HepG2 (cell line): ENCODE measurements at regions not wholly inside any gene's neighbourhood (a gene's known extent, or its start where the extent isn't known, plus 50 kb on each side); places are given as distances from the start of the nearest gene placed in this dataset.

Experiments used
- CREB1 ChIP-seq, 2 experiments: fragments of 450-650 bp in 1 of 2; IDR thresholded peaks; 2 replicates each; pipeline ENCODE4 v1.6.1; 2016 to 2017; ENCODE audit warnings: control low read depth in 1 of 2, mild to moderate bottlenecking in 1 of 2, missing compliant biosample characterization in 1 of 2, missing genetic modification characterization in 1 of 2
- HMGA1 ChIP-seq: sonication (generic); formaldehyde crosslinking; conservative IDR thresholded peaks from 2 replicates; pipeline ENCODE4 v1.4.0; 2020; ENCODE audit warnings: missing genetic modification reagents
- JUNB ChIP-seq: sonication (generic); formaldehyde crosslinking; IDR thresholded peaks from 2 replicates; pipeline ENCODE4 v1.8.0; 2022; ENCODE audit warnings: missing genetic modification reagents, mild to moderate bottlenecking, borderline replicate concordance
- MEIS1 ChIP-seq: sonication (generic); formaldehyde crosslinking; IDR thresholded peaks from 2 replicates; pipeline ENCODE4 v1.9.0; 2021; ENCODE audit warnings: mild to moderate bottlenecking, missing genetic modification reagents, moderate library complexity, borderline replicate concordance
- PHF21A ChIP-seq: sonication (generic); formaldehyde crosslinking; IDR thresholded peaks from 2 replicates; pipeline ENCODE4 v1.5.0; 2020; ENCODE audit warnings: mild to moderate bottlenecking, missing genetic modification reagents
- RARG ChIP-seq: sonication (generic); formaldehyde crosslinking; IDR thresholded peaks from 2 replicates; pipeline ENCODE4 v1.4.0; 2020; ENCODE audit warnings: low read depth, mild to moderate bottlenecking, missing genetic modification reagents
- RFXANK ChIP-seq: IDR thresholded peaks from 2 replicates; pipeline ENCODE4 v1.6.1; 2016
- SOX6 ChIP-seq, 2 experiments: fragments of 450-650 bp in 1 of 2; sonication (generic) in 1 of 2; formaldehyde crosslinking in 1 of 2; IDR thresholded peaks; 2 replicates each; pipeline versions ENCODE4 v1.4.0 to v1.6.1; 2017 to 2020; ENCODE audit warnings: antibody characterized with exemption in 1 of 2, mild to moderate bottlenecking in 1 of 2, missing genetic modification reagents in 1 of 2
- SP5 ChIP-seq: IDR thresholded peaks from 2 replicates; pipeline ENCODE4 v1.6.1; 2016; ENCODE audit warnings: low read depth, borderline replicate concordance
- TEAD2 ChIP-seq: sonication (generic); formaldehyde crosslinking; IDR thresholded peaks from 2 replicates; pipeline ENCODE4 v1.9.0; 2021; ENCODE audit warnings: missing genetic modification reagents
- ZNF430 ChIP-seq: sonication (generic); formaldehyde crosslinking; IDR thresholded peaks from 2 replicates; pipeline ENCODE4 v1.9.0; 2021; ENCODE audit warnings: mild to moderate bottlenecking, missing genetic modification reagents
- TF ChIP-seq, protein P1 (sequence below): IDR thresholded peaks from 2 replicates; pipeline ENCODE4 v1.6.1; 2016
- TF ChIP-seq, protein P2 (sequence below): sonication (generic); formaldehyde crosslinking; IDR thresholded peaks from 2 replicates; pipeline ENCODE4 v1.4.0; 2020; ENCODE audit warnings: missing genetic modification reagents; ENCODE audit errors: not compliant biosample characterization
- TF ChIP-seq, protein P3 (sequence below): sonication (generic); formaldehyde crosslinking; IDR thresholded peaks from 2 replicates; pipeline ENCODE4 v1.4.0; 2020; ENCODE audit warnings: missing genetic modification reagents
- TF ChIP-seq, protein P4 (sequence below): IDR thresholded peaks from 2 replicates; pipeline ENCODE4 v1.6.1; 2016; ENCODE audit warnings: low read depth, missing genetic modification reagents, missing compliant biosample characterization

DNA sequence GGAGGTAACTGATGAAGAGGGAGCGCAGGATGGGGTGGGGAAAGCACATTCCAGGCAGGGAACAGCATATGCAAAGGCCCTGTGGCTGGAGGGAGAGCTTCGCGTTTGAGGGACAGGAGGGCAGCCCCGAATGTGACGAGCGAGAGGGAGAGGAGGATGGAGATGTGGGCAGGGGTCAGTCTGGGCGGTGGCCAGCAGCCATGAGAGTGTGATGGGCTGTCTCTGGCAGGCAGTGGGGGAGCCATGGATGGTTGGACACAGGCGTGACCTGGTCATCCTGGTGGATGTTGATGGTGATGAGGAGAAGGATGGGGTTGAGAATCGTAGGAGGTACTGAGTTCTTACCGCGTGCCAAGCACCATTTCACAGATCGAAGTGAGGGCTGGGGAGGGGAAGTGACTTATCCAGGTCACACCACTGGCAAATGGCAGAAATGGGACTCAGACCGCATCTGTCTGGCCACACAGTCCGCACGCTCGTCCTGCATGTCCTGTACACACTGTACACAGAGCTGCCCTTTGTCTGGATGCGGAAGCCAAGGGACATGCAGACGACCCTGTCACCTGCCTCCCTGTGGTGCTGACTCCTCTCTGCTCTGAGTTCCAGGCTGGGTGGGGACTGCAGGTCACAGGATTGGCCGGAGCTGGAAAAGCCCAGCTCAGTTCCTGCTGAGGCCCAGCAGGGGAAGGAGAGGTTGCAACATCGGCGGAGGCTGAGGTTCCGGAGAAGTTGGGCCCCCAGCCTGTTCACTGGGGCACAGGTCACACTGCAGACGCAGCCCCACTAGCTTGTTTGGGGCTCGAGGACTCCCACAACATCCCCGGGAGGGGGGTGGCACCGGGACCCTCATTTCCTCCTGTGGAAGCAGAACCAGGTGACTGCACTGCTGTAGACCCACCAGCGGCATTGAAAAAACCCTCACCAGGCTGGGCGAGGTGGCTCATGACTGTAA is 165.6 kb upstream of the IER5L start (continued):
- TF ChIP-seq, protein P1, sequence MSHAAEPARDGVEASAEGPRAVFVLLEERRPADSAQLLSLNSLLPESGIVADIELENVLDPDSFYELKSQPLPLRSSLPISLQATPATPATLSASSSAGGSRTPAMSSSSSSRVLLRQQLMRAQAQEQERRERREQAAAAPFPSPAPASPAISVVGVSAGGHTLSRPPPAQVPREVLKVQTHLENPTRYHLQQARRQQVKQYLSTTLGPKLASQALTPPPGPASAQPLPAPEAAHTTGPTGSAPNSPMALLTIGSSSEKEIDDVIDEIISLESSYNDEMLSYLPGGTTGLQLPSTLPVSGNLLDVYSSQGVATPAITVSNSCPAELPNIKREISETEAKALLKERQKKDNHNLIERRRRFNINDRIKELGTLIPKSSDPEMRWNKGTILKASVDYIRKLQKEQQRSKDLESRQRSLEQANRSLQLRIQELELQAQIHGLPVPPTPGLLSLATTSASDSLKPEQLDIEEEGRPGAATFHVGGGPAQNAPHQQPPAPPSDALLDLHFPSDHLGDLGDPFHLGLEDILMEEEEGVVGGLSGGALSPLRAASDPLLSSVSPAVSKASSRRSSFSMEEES (CRISPR knock-in tag): peak; percentile 99
- TF ChIP-seq RFXANK (CRISPR knock-in tag): no peak
- TF ChIP-seq, protein P2, sequence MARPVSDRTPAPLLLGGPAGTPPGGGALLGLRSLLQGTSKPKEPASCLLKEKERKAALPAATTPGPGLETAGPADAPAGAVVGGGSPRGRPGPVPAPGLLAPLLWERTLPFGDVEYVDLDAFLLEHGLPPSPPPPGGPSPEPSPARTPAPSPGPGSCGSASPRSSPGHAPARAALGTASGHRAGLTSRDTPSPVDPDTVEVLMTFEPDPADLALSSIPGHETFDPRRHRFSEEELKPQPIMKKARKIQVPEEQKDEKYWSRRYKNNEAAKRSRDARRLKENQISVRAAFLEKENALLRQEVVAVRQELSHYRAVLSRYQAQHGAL: no peak
- TF ChIP-seq JUNB (CRISPR knock-in tag): peak; percentile 67; the same call in 1 of the 2 replicates
- TF ChIP-seq HMGA1 (CRISPR knock-in tag): no peak
- no peak for TF ChIP-seq SOX6 (IDR thresholded peaks at IDR 0.05)
- TF ChIP-seq SOX6 (CRISPR knock-in tag; IDR thresholded peaks at IDR 0.05): peak; percentile 98
- TF ChIP-seq, protein P3, sequence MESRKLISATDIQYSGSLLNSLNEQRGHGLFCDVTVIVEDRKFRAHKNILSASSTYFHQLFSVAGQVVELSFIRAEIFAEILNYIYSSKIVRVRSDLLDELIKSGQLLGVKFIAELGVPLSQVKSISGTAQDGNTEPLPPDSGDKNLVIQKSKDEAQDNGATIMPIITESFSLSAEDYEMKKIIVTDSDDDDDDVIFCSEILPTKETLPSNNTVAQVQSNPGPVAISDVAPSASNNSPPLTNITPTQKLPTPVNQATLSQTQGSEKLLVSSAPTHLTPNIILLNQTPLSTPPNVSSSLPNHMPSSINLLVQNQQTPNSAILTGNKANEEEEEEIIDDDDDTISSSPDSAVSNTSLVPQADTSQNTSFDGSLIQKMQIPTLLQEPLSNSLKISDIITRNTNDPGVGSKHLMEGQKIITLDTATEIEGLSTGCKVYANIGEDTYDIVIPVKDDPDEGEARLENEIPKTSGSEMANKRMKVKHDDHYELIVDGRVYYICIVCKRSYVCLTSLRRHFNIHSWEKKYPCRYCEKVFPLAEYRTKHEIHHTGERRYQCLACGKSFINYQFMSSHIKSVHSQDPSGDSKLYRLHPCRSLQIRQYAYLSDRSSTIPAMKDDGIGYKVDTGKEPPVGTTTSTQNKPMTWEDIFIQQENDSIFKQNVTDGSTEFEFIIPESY (CRISPR knock-in tag): peak; percentile 84
- peak; percentile 86 for TF ChIP-seq SP5
- TF ChIP-seq TEAD2: no peak
- TF ChIP-seq MEIS1 (CRISPR knock-in tag): peak; percentile 98
- TF ChIP-seq RARG (CRISPR knock-in tag): 0 out of 2 replicates have a peak, but pooled peaks have one; percentile 14
- TF ChIP-seq CREB1 (IDR thresholded peaks at IDR 0.05): no peak
- TF ChIP-seq CREB1 (CRISPR knock-in tag; IDR thresholded peaks at IDR 0.05): no peak; the same call in 1 of the 2 replicates
- peak; percentile 99 for TF ChIP-seq PHF21A (CRISPR knock-in tag)
- peak; percentile 77; the same call in 1 of the 2 replicates for TF ChIP-seq ZNF430 (CRISPR knock-in tag)
- TF ChIP-seq, protein P4, sequence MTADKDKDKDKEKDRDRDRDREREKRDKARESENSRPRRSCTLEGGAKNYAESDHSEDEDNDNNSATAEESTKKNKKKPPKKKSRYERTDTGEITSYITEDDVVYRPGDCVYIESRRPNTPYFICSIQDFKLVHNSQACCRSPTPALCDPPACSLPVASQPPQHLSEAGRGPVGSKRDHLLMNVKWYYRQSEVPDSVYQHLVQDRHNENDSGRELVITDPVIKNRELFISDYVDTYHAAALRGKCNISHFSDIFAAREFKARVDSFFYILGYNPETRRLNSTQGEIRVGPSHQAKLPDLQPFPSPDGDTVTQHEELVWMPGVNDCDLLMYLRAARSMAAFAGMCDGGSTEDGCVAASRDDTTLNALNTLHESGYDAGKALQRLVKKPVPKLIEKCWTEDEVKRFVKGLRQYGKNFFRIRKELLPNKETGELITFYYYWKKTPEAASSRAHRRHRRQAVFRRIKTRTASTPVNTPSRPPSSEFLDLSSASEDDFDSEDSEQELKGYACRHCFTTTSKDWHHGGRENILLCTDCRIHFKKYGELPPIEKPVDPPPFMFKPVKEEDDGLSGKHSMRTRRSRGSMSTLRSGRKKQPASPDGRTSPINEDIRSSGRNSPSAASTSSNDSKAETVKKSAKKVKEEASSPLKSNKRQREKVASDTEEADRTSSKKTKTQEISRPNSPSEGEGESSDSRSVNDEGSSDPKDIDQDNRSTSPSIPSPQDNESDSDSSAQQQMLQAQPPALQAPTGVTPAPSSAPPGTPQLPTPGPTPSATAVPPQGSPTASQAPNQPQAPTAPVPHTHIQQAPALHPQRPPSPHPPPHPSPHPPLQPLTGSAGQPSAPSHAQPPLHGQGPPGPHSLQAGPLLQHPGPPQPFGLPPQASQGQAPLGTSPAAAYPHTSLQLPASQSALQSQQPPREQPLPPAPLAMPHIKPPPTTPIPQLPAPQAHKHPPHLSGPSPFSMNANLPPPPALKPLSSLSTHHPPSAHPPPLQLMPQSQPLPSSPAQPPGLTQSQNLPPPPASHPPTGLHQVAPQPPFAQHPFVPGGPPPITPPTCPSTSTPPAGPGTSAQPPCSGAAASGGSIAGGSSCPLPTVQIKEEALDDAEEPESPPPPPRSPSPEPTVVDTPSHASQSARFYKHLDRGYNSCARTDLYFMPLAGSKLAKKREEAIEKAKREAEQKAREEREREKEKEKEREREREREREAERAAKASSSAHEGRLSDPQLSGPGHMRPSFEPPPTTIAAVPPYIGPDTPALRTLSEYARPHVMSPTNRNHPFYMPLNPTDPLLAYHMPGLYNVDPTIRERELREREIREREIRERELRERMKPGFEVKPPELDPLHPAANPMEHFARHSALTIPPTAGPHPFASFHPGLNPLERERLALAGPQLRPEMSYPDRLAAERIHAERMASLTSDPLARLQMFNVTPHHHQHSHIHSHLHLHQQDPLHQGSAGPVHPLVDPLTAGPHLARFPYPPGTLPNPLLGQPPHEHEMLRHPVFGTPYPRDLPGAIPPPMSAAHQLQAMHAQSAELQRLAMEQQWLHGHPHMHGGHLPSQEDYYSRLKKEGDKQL: peak; percentile 82
